WTC11 (cell line): ENCODE measurements at regions not wholly inside any gene's neighbourhood (a gene's known extent, or its start where the extent isn't known, plus 50 kb on each side); places are given as distances from the start of the nearest gene placed in this dataset.

Source experiments
- ATAC-seq: fragments of 200-7000 bp; cut with Tn5 transposase; 2 replicates; pipeline ENCODE4 v1.10.0; 2021; ENCODE audit warnings: mild to moderate bottlenecking, moderate library complexity
- CTCF ChIA-PET: fragments of 300-600 bp; sonication (Branson Sonifier 250); formaldehyde crosslinking; loops from one replicate; lab custom pipeline; 2021; ENCODE audit warnings: antibody characterized with exemption; lab: Charles Lee
- POLR2A ChIA-PET: fragments of 350-600 bp; sonication (Branson Sonifier 250); formaldehyde crosslinking; loops from one replicate; lab custom pipeline; 2021; ENCODE audit warnings: antibody characterized with exemption; lab: Charles Lee
- DNase-seq: peaks from one replicate; pipeline ENCODE4 v3.0.0; 2021; ENCODE audit warnings: low spot score
- H3K27ac Mint-ChIP-seq: 2 replicates; pipeline ENCODE4 v1.8.0; 2021; ENCODE audit warnings: mixed read lengths
- H3K27me3 Mint-ChIP-seq: 2 replicates; pipeline ENCODE4 v1.8.0; 2021; ENCODE audit warnings: low read depth, mild to moderate bottlenecking, moderate library complexity, mixed read lengths
- H3K36me3 Mint-ChIP-seq: 2 replicates; pipeline ENCODE4 v1.8.0; 2021; ENCODE audit warnings: mixed read lengths
- H3K4me1 Mint-ChIP-seq: 2 replicates; pipeline ENCODE4 v1.8.0; 2022; ENCODE audit warnings: mixed read lengths
- H3K4me3 Mint-ChIP-seq: 2 replicates; pipeline ENCODE4 v1.8.0; 2021; ENCODE audit warnings: mild to moderate bottlenecking, moderate library complexity, mixed read lengths
- H3K9me3 Mint-ChIP-seq: 2 replicates; pipeline ENCODE4 v1.8.0; 2021; ENCODE audit warnings: mixed read lengths
- EMX1 ChIP-seq: fragments of 250-450 bp; sonication (Bioruptor Pico); IDR thresholded peaks from 2 replicates; pipeline ENCODE4 v1.8.0; 2021; ENCODE audit warnings: mild to moderate bottlenecking
- NFATC4 ChIP-seq: fragments of 250-450 bp; sonication (Bioruptor Pico); IDR thresholded peaks from 2 replicates; pipeline ENCODE4 v1.9.0; 2021; ENCODE audit warnings: mild to moderate bottlenecking
- TF ChIP-seq, protein P1 (sequence below): sonication (generic); formaldehyde crosslinking; IDR thresholded peaks from 2 replicates; pipeline ENCODE4 v1.8.0; 2023; ENCODE audit warnings: missing genetic modification reagents, mild to moderate bottlenecking, borderline replicate concordance
- TF ChIP-seq, protein P2 (sequence below): fragments of 250-450 bp; sonication (Bioruptor Pico); IDR thresholded peaks from 2 replicates; pipeline ENCODE4 v1.9.0; 2021; ENCODE audit warnings: mild to moderate bottlenecking, borderline replicate concordance

GRCh38 chr1:149848340-149849110 lies 50.8 kb upstream of the BOLA1 start (continued):
- TF ChIP-seq, protein P1, sequence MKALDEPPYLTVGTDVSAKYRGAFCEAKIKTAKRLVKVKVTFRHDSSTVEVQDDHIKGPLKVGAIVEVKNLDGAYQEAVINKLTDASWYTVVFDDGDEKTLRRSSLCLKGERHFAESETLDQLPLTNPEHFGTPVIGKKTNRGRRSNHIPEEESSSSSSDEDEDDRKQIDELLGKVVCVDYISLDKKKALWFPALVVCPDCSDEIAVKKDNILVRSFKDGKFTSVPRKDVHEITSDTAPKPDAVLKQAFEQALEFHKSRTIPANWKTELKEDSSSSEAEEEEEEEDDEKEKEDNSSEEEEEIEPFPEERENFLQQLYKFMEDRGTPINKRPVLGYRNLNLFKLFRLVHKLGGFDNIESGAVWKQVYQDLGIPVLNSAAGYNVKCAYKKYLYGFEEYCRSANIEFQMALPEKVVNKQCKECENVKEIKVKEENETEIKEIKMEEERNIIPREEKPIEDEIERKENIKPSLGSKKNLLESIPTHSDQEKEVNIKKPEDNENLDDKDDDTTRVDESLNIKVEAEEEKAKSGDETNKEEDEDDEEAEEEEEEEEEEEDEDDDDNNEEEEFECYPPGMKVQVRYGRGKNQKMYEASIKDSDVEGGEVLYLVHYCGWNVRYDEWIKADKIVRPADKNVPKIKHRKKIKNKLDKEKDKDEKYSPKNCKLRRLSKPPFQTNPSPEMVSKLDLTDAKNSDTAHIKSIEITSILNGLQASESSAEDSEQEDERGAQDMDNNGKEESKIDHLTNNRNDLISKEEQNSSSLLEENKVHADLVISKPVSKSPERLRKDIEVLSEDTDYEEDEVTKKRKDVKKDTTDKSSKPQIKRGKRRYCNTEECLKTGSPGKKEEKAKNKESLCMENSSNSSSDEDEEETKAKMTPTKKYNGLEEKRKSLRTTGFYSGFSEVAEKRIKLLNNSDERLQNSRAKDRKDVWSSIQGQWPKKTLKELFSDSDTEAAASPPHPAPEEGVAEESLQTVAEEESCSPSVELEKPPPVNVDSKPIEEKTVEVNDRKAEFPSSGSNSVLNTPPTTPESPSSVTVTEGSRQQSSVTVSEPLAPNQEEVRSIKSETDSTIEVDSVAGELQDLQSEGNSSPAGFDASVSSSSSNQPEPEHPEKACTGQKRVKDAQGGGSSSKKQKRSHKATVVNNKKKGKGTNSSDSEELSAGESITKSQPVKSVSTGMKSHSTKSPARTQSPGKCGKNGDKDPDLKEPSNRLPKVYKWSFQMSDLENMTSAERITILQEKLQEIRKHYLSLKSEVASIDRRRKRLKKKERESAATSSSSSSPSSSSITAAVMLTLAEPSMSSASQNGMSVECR (CRISPR knock-in tag) = no peak
- TF ChIP-seq NFATC4 (CRISPR knock-in tag) = no peak

DNA sequence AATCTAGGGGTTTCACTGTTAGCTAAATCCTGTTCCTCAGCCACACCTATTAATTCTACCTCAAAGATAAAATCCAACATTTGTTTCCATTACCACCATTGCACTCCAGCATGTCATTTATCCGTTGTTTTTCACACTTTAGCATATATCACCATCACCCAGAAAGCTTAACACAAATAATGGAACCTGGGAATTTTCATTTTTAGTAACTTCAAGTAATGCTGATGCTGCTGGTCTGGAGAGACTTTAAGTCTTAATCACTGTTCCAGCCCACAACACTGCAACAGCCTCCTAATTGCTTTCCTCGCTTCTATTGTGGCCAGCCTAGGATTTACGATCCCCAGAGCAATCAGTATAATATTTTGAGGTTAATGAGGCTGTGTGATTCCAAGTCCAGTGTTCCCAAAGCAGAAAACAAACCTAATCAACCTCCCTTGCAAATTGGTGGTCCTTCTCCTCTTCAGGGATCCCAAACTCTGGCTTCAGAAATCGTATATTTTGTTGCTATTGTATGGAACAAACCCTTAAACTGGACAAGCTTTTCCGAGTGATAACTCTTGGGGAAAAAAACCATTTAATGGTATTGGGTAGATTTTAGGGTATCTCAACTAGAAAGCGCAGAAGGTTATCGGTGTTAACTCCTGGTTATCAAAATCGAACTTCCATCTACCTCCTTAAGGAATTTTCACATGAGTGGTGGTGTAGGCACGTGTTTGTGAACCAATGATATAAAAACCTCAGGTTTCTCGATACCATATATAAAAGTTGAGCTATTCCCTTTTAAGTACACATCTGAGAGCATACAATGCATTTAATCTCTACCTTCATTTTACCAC lies 50.0 kb upstream of the BOLA1 start:
- Mint-ChIP-seq H3K4me1 (peaks cover 52% of the 10 kb centered on the region), H3K27ac (peak overlapping the region; percentile 98), H3K4me3 (peak overlapping the region; percentile 90), H3K9me3 (no peaks in the 10 kb centered on the region), H3K27me3 (no peaks in the 10 kb centered on the region), H3K36me3 (peaks cover 4% of the 10 kb centered on the region; the same call in 1 of the 2 replicates)
- POLR2A ChIA-PET = interaction anchor here (0.7 to 4.2 kb wide), 2 partner anchors 38 to 314 kb away, joined by 3 to 27 read pairs; a partner anchor contains a TSS
- TF ChIP-seq, protein P2, sequence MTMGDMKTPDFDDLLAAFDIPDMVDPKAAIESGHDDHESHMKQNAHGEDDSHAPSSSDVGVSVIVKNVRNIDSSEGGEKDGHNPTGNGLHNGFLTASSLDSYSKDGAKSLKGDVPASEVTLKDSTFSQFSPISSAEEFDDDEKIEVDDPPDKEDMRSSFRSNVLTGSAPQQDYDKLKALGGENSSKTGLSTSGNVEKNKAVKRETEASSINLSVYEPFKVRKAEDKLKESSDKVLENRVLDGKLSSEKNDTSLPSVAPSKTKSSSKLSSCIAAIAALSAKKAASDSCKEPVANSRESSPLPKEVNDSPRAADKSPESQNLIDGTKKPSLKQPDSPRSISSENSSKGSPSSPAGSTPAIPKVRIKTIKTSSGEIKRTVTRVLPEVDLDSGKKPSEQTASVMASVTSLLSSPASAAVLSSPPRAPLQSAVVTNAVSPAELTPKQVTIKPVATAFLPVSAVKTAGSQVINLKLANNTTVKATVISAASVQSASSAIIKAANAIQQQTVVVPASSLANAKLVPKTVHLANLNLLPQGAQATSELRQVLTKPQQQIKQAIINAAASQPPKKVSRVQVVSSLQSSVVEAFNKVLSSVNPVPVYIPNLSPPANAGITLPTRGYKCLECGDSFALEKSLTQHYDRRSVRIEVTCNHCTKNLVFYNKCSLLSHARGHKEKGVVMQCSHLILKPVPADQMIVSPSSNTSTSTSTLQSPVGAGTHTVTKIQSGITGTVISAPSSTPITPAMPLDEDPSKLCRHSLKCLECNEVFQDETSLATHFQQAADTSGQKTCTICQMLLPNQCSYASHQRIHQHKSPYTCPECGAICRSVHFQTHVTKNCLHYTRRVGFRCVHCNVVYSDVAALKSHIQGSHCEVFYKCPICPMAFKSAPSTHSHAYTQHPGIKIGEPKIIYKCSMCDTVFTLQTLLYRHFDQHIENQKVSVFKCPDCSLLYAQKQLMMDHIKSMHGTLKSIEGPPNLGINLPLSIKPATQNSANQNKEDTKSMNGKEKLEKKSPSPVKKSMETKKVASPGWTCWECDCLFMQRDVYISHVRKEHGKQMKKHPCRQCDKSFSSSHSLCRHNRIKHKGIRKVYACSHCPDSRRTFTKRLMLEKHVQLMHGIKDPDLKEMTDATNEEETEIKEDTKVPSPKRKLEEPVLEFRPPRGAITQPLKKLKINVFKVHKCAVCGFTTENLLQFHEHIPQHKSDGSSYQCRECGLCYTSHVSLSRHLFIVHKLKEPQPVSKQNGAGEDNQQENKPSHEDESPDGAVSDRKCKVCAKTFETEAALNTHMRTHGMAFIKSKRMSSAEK (CRISPR knock-in tag) = no peak
- TF ChIP-seq EMX1 = 0 out of 2 replicates have a peak, but pooled peaks have one; percentile 49
- ATAC-seq (no peak), DNase-seq (no peak)
- CTCF ChIA-PET = no interaction called here
